SK-N-SH (cell line): ENCODE measurements at regions not wholly inside any gene's neighbourhood (a gene's known extent, or its start where the extent isn't known, plus 50 kb on each side); places are given as distances from the start of the nearest gene placed in this dataset.

Experiments used
- CTCF ChIA-PET: fragments of 300-600, 350-600 bp; formaldehyde crosslinking; extraction: SDS; loops from one replicate; lab custom pipeline; 2021; lab: Yijun Ruan, JAX
- POLR2A ChIA-PET: fragments of 350-600 bp; sonication (Branson Sonifier 250); formaldehyde crosslinking; extraction: SDS; loops from one replicate; lab custom pipeline; 2020; ENCODE audit warnings: antibody characterized with exemption, inconsistent platforms; lab: Yijun Ruan, JAX
- DNase-seq: peaks from one replicate; pipeline ENCODE4 v3.0.0; 2012
- H2AFZ ChIP-seq: fragments of 200-600 bp; sonication (generic); 2 replicates; pipeline ENCODE4 v1.8.1; 2016; ENCODE audit warnings: antibody characterized with exemption, mild to moderate bottlenecking, low read depth
- H3F3A ChIP-seq: fragments of 200-600 bp; sonication (generic); replicated peaks from 2 replicates; pipeline ENCODE3; 2016; ENCODE audit warnings: antibody characterized with exemption, mild to moderate bottlenecking; ENCODE audit not compliant: insufficient read depth
- H3K27ac ChIP-seq, 2 experiments: fragments of 200-500 bp in 1 of 2; fragments of 200-600 bp in 1 of 2; sonication (Bioruptor generic) in 1 of 2; sonication (generic), shearing (Covaris generic) in 1 of 2; 2 replicates each; pipeline versions ENCODE4 v1.5.1 to v1.6.1; 2014 to 2016; ENCODE audit warnings: low read depth in 2 of 2, inconsistent platforms in 1 of 2, low read length in 1 of 2, mild to moderate bottlenecking in 1 of 2, mixed read lengths in 1 of 2
- H3K27me3 ChIP-seq: fragments of 200-600 bp; sonication (generic), shearing (Covaris generic); 2 replicates; pipeline ENCODE4 v1.6.1; 2016; ENCODE audit warnings: mixed run types; ENCODE audit not compliant: insufficient read depth
- H3K36me3 ChIP-seq, 2 experiments: fragments of 200-500 bp in 1 of 2; fragments of 200-600 bp in 1 of 2; sonication (Bioruptor generic) in 1 of 2; sonication (generic) in 1 of 2; replicated peaks in 1 of 2; 2 replicates each; pipeline versions ENCODE3 to v1.5.1; 2014 to 2016; ENCODE audit warnings: low read length in 1 of 2, mild to moderate bottlenecking in 1 of 2; ENCODE audit not compliant: insufficient read depth in 2 of 2, control insufficient read depth in 1 of 2
- H3K4me1 ChIP-seq, 2 experiments: fragments of 200-500 bp in 1 of 2; fragments of 200-600 bp in 1 of 2; sonication (Bioruptor generic) in 1 of 2; sonication (generic), shearing (Covaris generic) in 1 of 2; 2 replicates each; pipeline versions ENCODE4 v1.5.1 to v1.6.1; 2014 to 2016; ENCODE audit warnings: low read depth in 1 of 2, low read length in 1 of 2, mixed run types in 1 of 2; ENCODE audit not compliant: insufficient read depth in 2 of 2, control insufficient read depth in 1 of 2
- H3K4me2 ChIP-seq: fragments of 200-600 bp; sonication (generic), shearing (Covaris generic); 2 replicates; pipeline ENCODE4 v1.6.1; 2017; ENCODE audit warnings: mixed run types
- H3K4me3 ChIP-seq, 2 experiments: fragments of 200-500 bp in 1 of 2; fragments of 200-600 bp in 1 of 2; sonication (Bioruptor generic) in 1 of 2; sonication (generic), shearing (Covaris generic) in 1 of 2; 2 replicates each; pipeline versions ENCODE4 v1.5.1 to v1.8.1; 2014 to 2016; ENCODE audit warnings: low read depth in 2 of 2, inconsistent platforms in 1 of 2, low read length in 1 of 2, mild to moderate bottlenecking in 1 of 2, mixed read lengths in 1 of 2, moderate library complexity in 1 of 2
- H3K79me2 ChIP-seq: fragments of 200-600 bp; sonication (generic); 2 replicates; pipeline ENCODE4 v1.8.1; 2017; ENCODE audit warnings: mild to moderate bottlenecking; ENCODE audit not compliant: insufficient read depth
- H3K9ac ChIP-seq: fragments of 200-600 bp; sonication (generic); 2 replicates; pipeline ENCODE4 v1.6.1; 2017; ENCODE audit warnings: mixed run types
- H3K9me2 ChIP-seq: fragments of 200-600 bp; sonication (generic); 2 replicates; pipeline ENCODE4 v1.6.1; 2017; ENCODE audit warnings: mixed run types
- H3K9me3 ChIP-seq: fragments of 200-600 bp; sonication (generic); 2 replicates; pipeline ENCODE4 v1.6.1; 2017; ENCODE audit warnings: mixed run types, mild to moderate bottlenecking, moderate library complexity
- H4K20me1 ChIP-seq: fragments of 200-600 bp; sonication (generic); 2 replicates; pipeline ENCODE4 v1.6.1; 2017; ENCODE audit warnings: mild to moderate bottlenecking, mixed run types; ENCODE audit not compliant: insufficient read depth
- CTCF ChIP-seq: fragments of 200-600 bp; sonication (generic); IDR thresholded peaks from 2 replicates; pipeline ENCODE4 v1.6.1; 2017; ENCODE audit warnings: antibody characterized with exemption, mild to moderate bottlenecking, moderate library complexity
- ELF1 ChIP-seq: IDR thresholded peaks from 2 replicates; pipeline ENCODE4 v1.4.0; 2012
- EP300 ChIP-seq, 2 experiments: IDR thresholded peaks; 2 replicates each; pipeline versions ENCODE4 v1.4.0 to v1.6.1; 2012; ENCODE audit warnings: borderline replicate concordance in 1 of 2, low read depth in 1 of 2, low read length in 1 of 2
- FOXJ3 ChIP-seq: sonication (generic); formaldehyde crosslinking; IDR thresholded peaks from 2 replicates; pipeline ENCODE4 v1.5.1; 2020; ENCODE audit warnings: mild to moderate bottlenecking, missing genetic modification reagents
- GABPA ChIP-seq: IDR thresholded peaks from 2 replicates; pipeline ENCODE4 v1.4.0; 2012; ENCODE audit warnings: low read depth, mild to moderate bottlenecking
- JUND ChIP-seq: IDR thresholded peaks from 2 replicates; pipeline ENCODE4 v1.4.0; 2012
- MXI1 ChIP-seq: IDR thresholded peaks from 2 replicates; pipeline ENCODE4 v1.6.1; 2012; ENCODE audit warnings: mild to moderate bottlenecking, low read depth, low read length, improper control_type of control experiment
- POLR2AphosphoS5 ChIP-seq: IDR thresholded peaks from 2 replicates; pipeline ENCODE4 v1.6.1; 2012; ENCODE audit warnings: low read depth, low read length
- RAD21 ChIP-seq: IDR thresholded peaks from 2 replicates; pipeline ENCODE4 v1.6.1; 2012; ENCODE audit warnings: mild to moderate bottlenecking, low read length
- REST ChIP-seq: IDR thresholded peaks from 2 replicates; pipeline ENCODE4 v1.6.1; 2012; ENCODE audit warnings: mild to moderate bottlenecking, low read depth, low read length, moderate library complexity
- USF1 ChIP-seq: IDR thresholded peaks from 2 replicates; pipeline ENCODE4 v1.4.0; 2012; ENCODE audit warnings: low read depth, borderline replicate concordance
- USF2 ChIP-seq: fragments of 150-350 bp; IDR thresholded peaks from 2 replicates; pipeline ENCODE4 v1.6.1; 2017; ENCODE audit warnings: antibody characterized with exemption, low read length, low read depth, borderline replicate concordance
- WGBS: methylation state at CpG from one replicate; pipeline ENCODE4 v1.1.6; 2017; ENCODE audit warnings: low lambda C conversion rate; 5-methylcytosine and 5-hydroxymethylcytosine counted together
- TF ChIP-seq, protein P1 (sequence below): IDR thresholded peaks from 2 replicates; pipeline ENCODE4; 2012
- TF ChIP-seq, protein P2 (sequence below): fragments of 150-350 bp; IDR thresholded peaks from 2 replicates; pipeline ENCODE4 v1.6.1; 2016; ENCODE audit warnings: mild to moderate bottlenecking, low read depth, low read length

DNA sequence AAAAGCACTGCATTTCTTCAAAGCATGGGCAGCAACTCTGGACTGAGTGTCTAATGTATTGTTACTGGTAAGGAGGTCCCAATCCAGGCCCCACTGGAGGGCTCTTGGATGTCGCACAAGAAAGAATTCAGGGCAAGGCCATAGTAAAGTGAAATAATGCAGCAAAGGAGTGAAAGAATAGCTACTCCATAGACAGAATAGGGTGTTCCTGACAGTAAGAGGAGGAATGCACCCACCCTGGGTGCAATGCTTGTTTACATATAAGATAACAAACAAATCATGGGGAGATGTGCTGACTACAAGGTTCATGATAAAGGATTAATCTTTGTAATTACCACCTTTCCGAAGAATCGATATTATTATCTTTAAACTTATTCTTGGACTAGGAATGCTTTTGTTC lies 58.8 kb upstream of the ABCC4 start (continued):
- TF ChIP-seq CTCF, result no peak
- no peak for TF ChIP-seq EP300 (IDR thresholded peaks at IDR 0.05; ENCODE audit: borderline replicate concordance in 1 of 2, low read depth in 1 of 2, low read length in 1 of 2)
- TF ChIP-seq RAD21, result no peak
- TF ChIP-seq, protein P1, sequence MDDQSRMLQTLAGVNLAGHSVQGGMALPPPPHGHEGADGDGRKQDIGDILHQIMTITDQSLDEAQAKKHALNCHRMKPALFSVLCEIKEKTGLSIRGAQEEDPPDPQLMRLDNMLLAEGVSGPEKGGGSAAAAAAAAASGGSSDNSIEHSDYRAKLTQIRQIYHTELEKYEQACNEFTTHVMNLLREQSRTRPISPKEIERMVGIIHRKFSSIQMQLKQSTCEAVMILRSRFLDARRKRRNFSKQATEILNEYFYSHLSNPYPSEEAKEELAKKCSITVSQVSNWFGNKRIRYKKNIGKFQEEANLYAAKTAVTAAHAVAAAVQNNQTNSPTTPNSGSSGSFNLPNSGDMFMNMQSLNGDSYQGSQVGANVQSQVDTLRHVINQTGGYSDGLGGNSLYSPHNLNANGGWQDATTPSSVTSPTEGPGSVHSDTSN, result no peak
- no peak for TF ChIP-seq POLR2AphosphoS5
- TF ChIP-seq JUND, result no peak
- TF ChIP-seq USF2, result no peak
- TF ChIP-seq, protein P2, sequence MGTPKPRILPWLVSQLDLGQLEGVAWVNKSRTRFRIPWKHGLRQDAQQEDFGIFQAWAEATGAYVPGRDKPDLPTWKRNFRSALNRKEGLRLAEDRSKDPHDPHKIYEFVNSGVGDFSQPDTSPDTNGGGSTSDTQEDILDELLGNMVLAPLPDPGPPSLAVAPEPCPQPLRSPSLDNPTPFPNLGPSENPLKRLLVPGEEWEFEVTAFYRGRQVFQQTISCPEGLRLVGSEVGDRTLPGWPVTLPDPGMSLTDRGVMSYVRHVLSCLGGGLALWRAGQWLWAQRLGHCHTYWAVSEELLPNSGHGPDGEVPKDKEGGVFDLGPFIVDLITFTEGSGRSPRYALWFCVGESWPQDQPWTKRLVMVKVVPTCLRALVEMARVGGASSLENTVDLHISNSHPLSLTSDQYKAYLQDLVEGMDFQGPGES, result no peak
- no peak for TF ChIP-seq FOXJ3
- TF ChIP-seq GABPA, result no peak
- no peak for TF ChIP-seq ELF1

GRCh38 chr13:95360464-95361097 lies 59.3 kb upstream of the ABCC4 start:
- Histone ChIP-seq H4K20me1 (no peaks in the 10 kb centered on the region), H3K9ac (no peak overlapping the region), H3K27me3 (no peaks in the 10 kb centered on the region), H3K79me2 (no peaks in the 10 kb centered on the region), H3K36me3 (no peaks in the 10 kb centered on the region), H3K27ac (no peak overlapping the region), H3K4me1 (no peaks in the 10 kb centered on the region), H3K4me2 (no peak overlapping the region), H2AFZ (no peak overlapping the region), H3K9me3 (no peaks in the 10 kb centered on the region), H3F3A (no peaks in the 10 kb centered on the region), H3K9me2 (no peaks in the 10 kb centered on the region), H3K4me3 (no peak overlapping the region)
- TF ChIP-seq USF1, result no peak
- TF ChIP-seq, protein P1, result no peak
- no peak for TF ChIP-seq FOXJ3
- no peak for TF ChIP-seq CTCF
- no peak for TF ChIP-seq MXI1
- TF ChIP-seq REST, result no peak
- POLR2A ChIA-PET, result interaction anchor here (0.5 kb wide), 1 partner anchor 764 kb away, joined by 3 read pairs; the partner anchor contains the start of gene TGDS
- CTCF ChIA-PET, result interaction anchor here (0.6 to 1.6 kb wide), 5 partner anchors 11 to 171 kb away, joined by 3 to 7 read pairs (median 3); no protein-coding TSS in a partner anchor
- no peak for DNase-seq
- WGBS, result 72% methylated on average over 9 of the region's 9 CpGs
